ENCODE measurements at regions not wholly inside any gene's neighbourhood (a gene's known extent, or its start where the extent isn't known, plus 50 kb on each side); places are given as distances from the start of the nearest gene placed in this dataset.

DNA sequence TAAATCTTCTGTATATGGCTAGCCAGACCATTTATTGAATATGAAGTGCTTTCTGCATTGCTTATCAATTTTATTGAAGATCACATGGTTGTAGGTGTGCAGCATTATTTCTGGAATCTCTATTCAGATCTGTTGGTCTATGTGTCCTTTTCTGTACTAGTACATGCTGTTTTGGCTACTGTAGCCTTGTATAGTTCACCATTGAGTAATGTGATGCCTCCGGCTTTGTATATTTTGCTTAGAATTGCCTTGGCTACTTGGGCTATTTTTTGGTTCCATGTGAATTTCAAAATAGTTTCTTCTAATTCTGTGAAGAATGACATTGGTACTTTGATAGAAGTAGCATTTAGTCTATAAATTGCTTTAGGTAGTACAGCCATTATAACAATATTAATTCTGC, 1187.2 kb downstream of the XPNPEP1 start:
- TF ChIP-seq, protein P1, sequence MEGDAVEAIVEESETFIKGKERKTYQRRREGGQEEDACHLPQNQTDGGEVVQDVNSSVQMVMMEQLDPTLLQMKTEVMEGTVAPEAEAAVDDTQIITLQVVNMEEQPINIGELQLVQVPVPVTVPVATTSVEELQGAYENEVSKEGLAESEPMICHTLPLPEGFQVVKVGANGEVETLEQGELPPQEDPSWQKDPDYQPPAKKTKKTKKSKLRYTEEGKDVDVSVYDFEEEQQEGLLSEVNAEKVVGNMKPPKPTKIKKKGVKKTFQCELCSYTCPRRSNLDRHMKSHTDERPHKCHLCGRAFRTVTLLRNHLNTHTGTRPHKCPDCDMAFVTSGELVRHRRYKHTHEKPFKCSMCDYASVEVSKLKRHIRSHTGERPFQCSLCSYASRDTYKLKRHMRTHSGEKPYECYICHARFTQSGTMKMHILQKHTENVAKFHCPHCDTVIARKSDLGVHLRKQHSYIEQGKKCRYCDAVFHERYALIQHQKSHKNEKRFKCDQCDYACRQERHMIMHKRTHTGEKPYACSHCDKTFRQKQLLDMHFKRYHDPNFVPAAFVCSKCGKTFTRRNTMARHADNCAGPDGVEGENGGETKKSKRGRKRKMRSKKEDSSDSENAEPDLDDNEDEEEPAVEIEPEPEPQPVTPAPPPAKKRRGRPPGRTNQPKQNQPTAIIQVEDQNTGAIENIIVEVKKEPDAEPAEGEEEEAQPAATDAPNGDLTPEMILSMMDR (IDR thresholded peaks at IDR 0.05): no peak
- no peak for TF ChIP-seq POLR2A (IDR thresholded peaks at IDR 0.05)

All from testis (tissue), 2 donors.